IMR-90 (cell line): ENCODE measurements at regions not wholly inside any gene's neighbourhood (a gene's known extent, or its start where the extent isn't known, plus 50 kb on each side); places are given as distances from the start of the nearest gene placed in this dataset.

Experiments
- ATAC-seq: fragments of 200-7000 bp; cut with Tn5 transposase; 2 replicates; pipeline ENCODE4 v1.9.1; 2020; ENCODE audit warnings: low read depth, mild to moderate bottlenecking, moderate library complexity
- BruUV-seq: library from RNA; stranded (reverse); fragments of 400-500 nt; replicated peaks from 2 replicates; lab custom pipeline; 2021; lab: Mats Ljungman, UMichigan
- CTCF ChIA-PET: fragments of 300-600 bp; formaldehyde crosslinking; extraction: SDS; loops from one replicate; lab custom pipeline; 2021; ENCODE audit warnings: antibody characterized with exemption; lab: Yijun Ruan, JAX
- POLR2A ChIA-PET: fragments of 300-600 bp; sonication (Branson Sonifier 250); formaldehyde crosslinking; loops from one replicate; lab custom pipeline; 2022; ENCODE audit warnings: antibody characterized with exemption; ENCODE audit not compliant: unreplicated experiment; lab: Charles Lee
- DNase-seq: peaks from one replicate; pipeline ENCODE4 v3.0.0; 2013
- H2AFZ ChIP-seq: replicated peaks from 2 replicates; pipeline ENCODE3; 2013; ENCODE audit warnings: low read length, mild to moderate bottlenecking; ENCODE audit not compliant: poor library complexity
- H2AK5ac ChIP-seq: 2 replicates; pipeline ENCODE4 v1.6.1; 2013; ENCODE audit warnings: low read depth, low read length, inconsistent platforms
- H2AK9ac ChIP-seq: replicated peaks from 2 replicates; pipeline ENCODE3; 2013; ENCODE audit warnings: mild to moderate bottlenecking, low read depth, low read length, moderate library complexity; ENCODE audit not compliant: poor library complexity
- H2BK120ac ChIP-seq: 2 replicates; pipeline ENCODE4 v1.6.1; 2013; ENCODE audit warnings: low read depth, low read length, inconsistent platforms
- H2BK15ac ChIP-seq: 3 replicates; pipeline ENCODE4 v1.6.1; 2013; ENCODE audit warnings: low read depth, low read length, inconsistent platforms
- H2BK20ac ChIP-seq: 2 replicates; pipeline ENCODE4 v1.6.1; 2013; ENCODE audit warnings: low read depth, mild to moderate bottlenecking, inconsistent platforms, low read length, moderate library complexity
- H2BK5ac ChIP-seq: 2 replicates; pipeline ENCODE4 v1.6.1; 2013; ENCODE audit warnings: mild to moderate bottlenecking, low read depth, low read length, inconsistent platforms; ENCODE audit not compliant: poor library complexity, severe bottlenecking
- H3K14ac ChIP-seq: replicated peaks from 2 replicates; pipeline ENCODE4 v1.6.1; 2013; ENCODE audit warnings: low read depth, low read length, inconsistent platforms
- H3K18ac ChIP-seq: 2 replicates; pipeline ENCODE4 v1.6.1; 2013; ENCODE audit warnings: low read depth, low read length, control low read depth
- H3K23ac ChIP-seq: 2 replicates; pipeline ENCODE4 v1.6.1; 2013; ENCODE audit warnings: low read depth, low read length, inconsistent platforms
- H3K27ac ChIP-seq: 2 replicates; pipeline ENCODE4 v1.5.1; 2013; ENCODE audit warnings: mild to moderate bottlenecking, control low read depth, low read length; ENCODE audit not compliant: insufficient read depth
- H3K27me3 ChIP-seq: 2 replicates; pipeline ENCODE4 v1.6.1; 2013; ENCODE audit warnings: low read length; ENCODE audit not compliant: control insufficient read depth, insufficient read depth
- H3K36me3 ChIP-seq: 2 replicates; pipeline ENCODE4 v1.6.1; 2013; ENCODE audit warnings: low read length, mixed read lengths; ENCODE audit not compliant: control insufficient read depth, insufficient read depth
- H3K4ac ChIP-seq: 2 replicates; pipeline ENCODE4 v1.6.1; 2013; ENCODE audit warnings: low read depth, low read length, inconsistent platforms
- H3K4me1 ChIP-seq: 2 replicates; pipeline ENCODE4 v1.6.1; 2013; ENCODE audit warnings: low read length, mixed read lengths; ENCODE audit not compliant: control insufficient read depth, insufficient read depth
- H3K4me2 ChIP-seq: 2 replicates; pipeline ENCODE4 v1.6.1; 2013; ENCODE audit warnings: low read depth, mild to moderate bottlenecking, control low read depth, low read length, moderate library complexity
- H3K4me3 ChIP-seq: 2 replicates; pipeline ENCODE4 v1.5.1; 2013; ENCODE audit warnings: low read depth, mild to moderate bottlenecking, control low read depth, low read length, moderate library complexity; ENCODE audit not compliant: insufficient read depth
- H3K56ac ChIP-seq: 2 replicates; pipeline ENCODE4 v1.6.1; 2013; ENCODE audit warnings: low read length, inconsistent platforms; ENCODE audit not compliant: insufficient read depth; ENCODE audit errors: extremely low read depth
- H3K79me1 ChIP-seq, 2 experiments: 2 replicates each; pipeline ENCODE4 v1.6.1; 2013; ENCODE audit warnings: low read length in 2 of 2, inconsistent platforms in 1 of 2, low read depth in 1 of 2
- H3K9ac ChIP-seq: 2 replicates; pipeline ENCODE4 v1.6.1; 2013; ENCODE audit warnings: low read depth, low read length, control low read depth
- H3K9me1 ChIP-seq: 2 replicates; pipeline ENCODE4 v1.6.1; 2013; ENCODE audit warnings: low read length, inconsistent platforms; ENCODE audit not compliant: insufficient read depth
- H3K9me3 ChIP-seq: 2 replicates; pipeline ENCODE4 v1.6.1; 2013; ENCODE audit warnings: low read length; ENCODE audit not compliant: control insufficient read depth, insufficient read depth
- H4K20me1 ChIP-seq: 2 replicates; pipeline ENCODE4 v1.6.1; 2013; ENCODE audit warnings: low read length, inconsistent platforms; ENCODE audit not compliant: insufficient read depth
- H4K5ac ChIP-seq: 2 replicates; pipeline ENCODE4 v1.6.1; 2013; ENCODE audit warnings: mild to moderate bottlenecking, low read depth, low read length, control low read depth
- H4K8ac ChIP-seq, 2 experiments: 2 replicates each; pipeline ENCODE4 v1.6.1; 2013; ENCODE audit warnings: low read depth in 2 of 2, low read length in 2 of 2, control low read depth in 1 of 2, inconsistent platforms in 1 of 2
- H4K91ac ChIP-seq: 2 replicates; pipeline ENCODE4 v1.6.1; 2013; ENCODE audit warnings: low read depth, low read length, inconsistent platforms; ENCODE audit not compliant: insufficient read depth
- CEBPB ChIP-seq: IDR thresholded peaks from 2 replicates; pipeline ENCODE4 v1.6.1; 2012; ENCODE audit warnings: low read depth, low read length, improper control_type of control experiment
- ELK1 ChIP-seq: fragments of 150-350 bp; IDR thresholded peaks from 2 replicates; pipeline ENCODE4 v1.6.1; 2016; ENCODE audit warnings: low read depth, mild to moderate bottlenecking, low read length, moderate library complexity, borderline replicate concordance
- FOS ChIP-seq: fragments of 150-350 bp; IDR thresholded peaks from 2 replicates; pipeline ENCODE4 v1.6.1; 2016; ENCODE audit warnings: low read depth, low read length
- MAFK ChIP-seq: IDR thresholded peaks from 2 replicates; pipeline ENCODE4 v1.6.1; 2012; ENCODE audit warnings: low read depth, low read length, improper control_type of control experiment
- MXI1 ChIP-seq: IDR thresholded peaks from 2 replicates; pipeline ENCODE4 v1.6.1; 2012; ENCODE audit warnings: low read depth, mild to moderate bottlenecking, low read length, moderate library complexity, borderline replicate concordance
- NFE2L2 ChIP-seq: fragments of 150-350 bp; IDR thresholded peaks from 2 replicates; pipeline ENCODE4 v1.6.1; 2016; ENCODE audit warnings: low read depth, mild to moderate bottlenecking, low read length
- RAD21 ChIP-seq: IDR thresholded peaks from 2 replicates; pipeline ENCODE4 v1.6.1; 2012; ENCODE audit warnings: low read length, improper control_type of control experiment
- RCOR1 ChIP-seq: IDR thresholded peaks from 2 replicates; pipeline ENCODE4 v1.6.1; 2012; ENCODE audit warnings: mild to moderate bottlenecking, low read length, improper control_type of control experiment; ENCODE audit not compliant: insufficient replicate concordance
- WGBS, 2 experiments: methylation state at CpG; one replicate each; pipeline versions ENCODE4 v1.1.5 to v1.1.7; 2013; ENCODE audit warnings: missing lambda C conversion rate in 2 of 2; ENCODE audit not compliant: insufficient read length in 1 of 2; ENCODE audit errors: extremely low coverage in 2 of 2; 5-methylcytosine and 5-hydroxymethylcytosine counted together
- dilution Hi-C: fragments of 300-500 bp; cut with HindIII; formaldehyde crosslinking; loops from one replicate; pipeline ENCODE4 v1.14.3; 2018; ENCODE audit warnings: low sequenced_read_pairs; ENCODE audit not compliant: unreplicated experiment
- in situ Hi-C: fragments of 300-500 bp; cut with MboI; formaldehyde crosslinking; loops from 3 replicates; pipeline ENCODE4 v1.14.3; 2019; ENCODE audit warnings: low sequenced_read_pairs, inconsistent platforms, mixed read lengths
- intact Hi-C: fragments of 100-400 bp; cut with micrococcal nuclease; formaldehyde crosslinking; loops from 2 replicates; pipeline ENCODE4 v1.10.0; 2022

DNA sequence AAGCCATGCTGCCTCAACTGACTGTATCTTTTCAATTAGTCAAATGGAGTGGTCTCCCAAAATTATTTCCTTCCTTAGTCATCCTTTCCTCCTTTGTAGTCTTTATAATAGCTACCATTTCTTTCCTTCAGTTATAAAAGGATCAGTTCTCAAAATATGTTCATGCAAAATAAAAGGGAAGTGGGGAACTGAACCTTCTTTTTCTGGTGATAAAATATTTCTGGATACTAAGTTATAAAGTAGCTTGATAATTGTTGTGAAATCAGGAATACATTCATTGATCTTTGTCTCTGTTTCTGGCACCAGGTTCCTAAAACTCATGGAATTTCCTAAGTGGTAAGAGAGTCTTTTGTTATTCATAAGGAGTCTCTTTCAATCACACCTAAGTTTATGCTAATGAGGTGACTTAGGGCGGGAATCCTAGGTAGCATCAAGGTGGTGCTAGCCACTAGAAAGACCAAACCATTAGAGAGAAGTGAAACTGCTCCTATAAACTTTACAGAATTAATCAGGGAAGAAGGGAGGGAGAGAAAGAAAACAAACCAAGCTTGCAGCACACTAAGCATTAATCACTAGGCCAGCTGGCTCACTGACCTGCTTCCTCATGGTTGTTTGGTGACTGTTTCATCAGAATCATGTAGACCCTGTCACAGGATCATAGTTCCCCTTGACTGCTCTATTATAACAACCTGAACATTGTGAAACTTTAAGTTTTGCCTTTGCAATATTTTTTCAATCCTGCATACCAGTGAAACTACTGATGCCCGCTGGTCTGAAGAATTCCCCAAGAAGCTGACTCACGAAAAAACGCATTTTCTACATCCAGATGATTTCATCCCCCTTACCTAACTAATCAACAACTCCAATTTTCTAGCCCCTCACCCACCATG lies 161.6 kb upstream of the PTBP2 start:
- H2AK9ac ChIP-seq: no peak overlapping the region
- in situ Hi-C loops (loop anchor here (10.0 kb wide), 1 partner anchor 1485 kb away; no protein-coding TSS in a partner anchor), dilution Hi-C loops (no loop called here), intact Hi-C loops (loop anchor here (10.0 kb wide), 1 partner anchor 165 kb away; the partner anchor contains the start of gene PTBP2)
- peaks cover 3% of the 10 kb centered on the region; the same call in 1 of the 2 replicates for H3K4me1 ChIP-seq
- no peaks in the 10 kb centered on the region for H3K9me1 ChIP-seq
- 0 out of 2 replicates have a peak overlapping the region, but pooled peaks have one; percentile 27 for H4K5ac ChIP-seq
- no peak overlapping the region for H3K4me3 ChIP-seq
- peak overlapping the region; percentile 70 for H2BK120ac ChIP-seq
- POLR2A ChIA-PET: no interaction called here
- H3K27ac ChIP-seq: peak overlapping the region; percentile 77
- no peak overlapping the region for H2AFZ ChIP-seq
- TF ChIP-seq RCOR1: peak; percentile 22
- TF ChIP-seq MAFK: peak; percentile 65
- TF ChIP-seq RAD21: 0 out of 2 replicates have a peak, but pooled peaks have one; percentile 1
- TF ChIP-seq NFE2L2: peak; percentile 59; the same call in 1 of the 2 replicates
- peak; percentile 64 for TF ChIP-seq FOS
- no peak for TF ChIP-seq MXI1
- peak; percentile 98 for TF ChIP-seq CEBPB
- no peak for TF ChIP-seq ELK1
- H2BK5ac ChIP-seq: peak overlapping the region; percentile 87
- peak overlapping the region; percentile 71; the same call in 1 of the 3 replicates for H2BK15ac ChIP-seq
- H3K27me3 ChIP-seq: no peaks in the 10 kb centered on the region
- DNase-seq (peak; percentile 99), ATAC-seq (peak; percentile 92)
- H3K79me1 ChIP-seq: no peaks in the 10 kb centered on the region
- peak overlapping the region; percentile 39; the same call in 1 of the 2 replicates for H3K4ac ChIP-seq
- peak overlapping the region in 1 of 2 experiments; percentile 13; a peak in 1 of 4 replicates for H4K8ac ChIP-seq
- BruUV-seq: no TSS peak
- 0 out of 2 replicates have a peak overlapping the region, but pooled peaks have one; percentile 35 for H2AK5ac ChIP-seq
- H4K91ac ChIP-seq: 0 out of 2 replicates have a peak overlapping the region, but pooled peaks have one; percentile 45
- no peak overlapping the region; the same call in 1 of the 2 replicates for H3K56ac ChIP-seq
- H3K9ac ChIP-seq: no peak overlapping the region; the same call in 1 of the 2 replicates
- H4K20me1 ChIP-seq: no peaks in the 10 kb centered on the region
- no peaks in the 10 kb centered on the region for H3K36me3 ChIP-seq
- no peak overlapping the region for H3K14ac ChIP-seq
- 4% methylated on average over 3 of the region's 4 CpGs; no CpG with 5 or more reads in 1 of the 2 experiments for WGBS, 2 experiments
- H3K4me2 ChIP-seq: peak overlapping the region; percentile 63
- CTCF ChIA-PET: interaction anchor here (0.7 to 0.9 kb wide), 3 partner anchors 38 to 491 kb away, joined by 3 to 5 read pairs (median 3); no protein-coding TSS in a partner anchor
- peak overlapping the region; percentile 71 for H3K18ac ChIP-seq
- no peaks in the 10 kb centered on the region; the same call in 1 of the 2 replicates for H3K9me3 ChIP-seq
- no peak overlapping the region for H3K23ac ChIP-seq
- H2BK20ac ChIP-seq: peak overlapping the region; percentile 88
